CD4-positive, alpha-beta T cell treated with Interleukin-15 for 1 hour (primary cell): ENCODE measurements at regions not wholly inside any gene's neighbourhood (a gene's known extent, or its start where the extent isn't known, plus 50 kb on each side); places are given as distances from the start of the nearest gene placed in this dataset.

ENCODE experiments used
- DNase-seq: peaks from one replicate; pipeline ENCODE4 v3.0.0-alpha.2; 2020

GRCh38 chr2:240325016-240326007 is 110.2 kb upstream of the GPC1 start:
- no peak for DNase-seq

GRCh38 chr2:240326246-240326645 is 109.2 kb upstream of the GPC1 start:
- DNase-seq = no peak

GRCh38 chr2:240326886-240327285 is 108.6 kb upstream of the GPC1 start:
- no peak for DNase-seq

GRCh38 chr2:240327566-240327965 is 107.9 kb upstream of the GPC1 start:
- no peak for DNase-seq

GRCh38 chr2:240328526-240328925 is 106.9 kb upstream of the GPC1 start:
- no peak for DNase-seq

- no peak for DNase-seq
These were observed 106.3 kb upstream of the GPC1 start for GRCh38 chr2:240329116-240329665.

GRCh38 chr2:240329778-240330177 is 105.7 kb upstream of the GPC1 start:
- DNase-seq = no peak

- DNase-seq = no peak
These were observed 101.5 kb upstream of the GPC1 start for GRCh38 chr2:240333985-240334384.

GRCh38 chr2:240335061-240335460 is 100.4 kb upstream of the GPC1 start:
- no peak for DNase-seq

GRCh38 chr2:240336820-240337427 is 98.5 kb upstream of the GPC1 start:
- DNase-seq = no peak

GRCh38 chr2:240338274-240338673 is 97.2 kb upstream of the GPC1 start:
- DNase-seq = no peak

GRCh38 chr2:240339411-240340360 is 95.8 kb upstream of the GPC1 start:
- no peak for DNase-seq

GRCh38 chr2:240340361-240340761 is 95.1 kb upstream of the GPC1 start:
- no peak for DNase-seq

- no peak for DNase-seq
These were observed 94.4 kb upstream of the GPC1 start for GRCh38 chr2:240341064-240341463.

- DNase-seq = no peak
These were observed 91.9 kb upstream of the GPC1 start for GRCh38 chr2:240343548-240343947.

- no peak for DNase-seq
These were observed 90.6 kb upstream of the GPC1 start for GRCh38 chr2:240344904-240345303.

GRCh38 chr2:240346015-240346752 is 89.3 kb upstream of the GPC1 start:
- DNase-seq = no peak

GRCh38 chr2:240346753-240347372 is 88.6 kb upstream of the GPC1 start:
- no peak for DNase-seq

GRCh38 chr2:240347373-240347940 is 88.0 kb upstream of the GPC1 start:
- no peak for DNase-seq

- no peak for DNase-seq
These were observed 87.4 kb upstream of the GPC1 start for GRCh38 chr2:240347949-240348500.

GRCh38 chr2:240348522-240348921 is 86.9 kb upstream of the GPC1 start:
- no peak for DNase-seq
